Superior temporal gyrus (tissue), 1 donor: ENCODE measurements at regions not wholly inside any gene's neighbourhood (a gene's known extent, or its start where the extent isn't known, plus 50 kb on each side); places are given as distances from the start of the nearest gene placed in this dataset.

Source experiments
- DNase-seq: peaks from one replicate; pipeline ENCODE4 v3.0.0-alpha.2; 2016; ENCODE audit errors: extremely low spot score

GRCh38 chr11:15905366-15906104 lies 450.8 kb downstream of the SOX6 start:
- no peak for DNase-seq

- DNase-seq: no peak
These were observed 449.8 kb downstream of the SOX6 start for GRCh38 chr11:15906481-15907035.

- DNase-seq: no peak
These were observed 448.5 kb downstream of the SOX6 start for GRCh38 chr11:15907806-15908205.

GRCh38 chr11:15909937-15910598 lies 446.3 kb downstream of the SOX6 start:
- no peak for DNase-seq

- DNase-seq: no peak
These were observed 445.6 kb downstream of the SOX6 start for GRCh38 chr11:15910761-15911160.

GRCh38 chr11:15911377-15912044 lies 444.8 kb downstream of the SOX6 start:
- no peak for DNase-seq

- no peak for DNase-seq
These were observed 444.1 kb downstream of the SOX6 start for GRCh38 chr11:15912291-15912690.

GRCh38 chr11:15912825-15913224 lies 443.5 kb downstream of the SOX6 start:
- no peak for DNase-seq

GRCh38 chr11:15913261-15913660 lies 443.1 kb downstream of the SOX6 start:
- no peak for DNase-seq
